ENCODE measurements at regions not wholly inside any gene's neighbourhood (a gene's known extent, or its start where the extent isn't known, plus 50 kb on each side); places are given as distances from the start of the nearest gene placed in this dataset.

DNA sequence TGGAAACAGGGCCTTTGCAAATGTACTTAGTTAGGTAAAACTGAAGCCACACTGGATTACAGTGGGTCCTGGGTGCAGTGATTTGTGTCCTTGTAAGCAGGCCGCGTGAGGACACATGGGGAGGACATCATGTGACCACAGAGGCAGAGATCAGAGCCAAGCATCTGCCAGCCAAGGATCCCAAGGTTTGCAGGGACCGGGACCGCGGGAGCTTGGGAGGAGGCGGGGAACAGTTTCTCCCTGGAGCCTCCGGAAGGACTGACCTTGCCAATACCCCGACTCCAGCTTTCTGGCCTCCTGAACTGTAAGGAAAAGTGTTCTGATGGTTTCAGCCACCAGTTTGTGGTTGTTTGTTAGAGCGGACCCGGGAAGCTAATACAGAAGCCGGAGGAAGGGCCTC lies 500.9 kb downstream of the PREX1 start:
- no peaks in the 10 kb centered on the region for H3K9me3 Mint-ChIP-seq
- peaks cover 17% of the 10 kb centered on the region for H3K27me3 Mint-ChIP-seq (ENCODE audit: low read depth)
- DNase-seq (no peak), ATAC-seq (no peak)
- H3K4me3 Mint-ChIP-seq: no peak overlapping the region
- H3K4me1 Mint-ChIP-seq (ENCODE audit: low read depth): no peaks in the 10 kb centered on the region
- H3K36me3 Mint-ChIP-seq (ENCODE audit: insufficient read depth): no peaks in the 10 kb centered on the region

DNA sequence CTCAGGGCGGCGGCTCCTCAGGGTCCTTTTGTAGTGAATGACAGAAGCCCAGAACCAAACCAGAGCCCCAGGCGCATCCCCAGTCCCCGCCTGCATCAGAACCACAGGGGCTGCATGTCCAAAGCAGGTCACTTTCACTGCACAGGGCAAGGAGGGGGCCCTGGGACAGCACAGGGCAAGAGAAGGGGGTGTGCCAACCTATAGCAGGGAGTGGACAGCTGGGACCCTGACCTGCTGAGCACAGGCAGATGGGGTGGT lies 501.4 kb downstream of the PREX1 start:
- no peak for ATAC-seq
- Mint-ChIP-seq H3K9me3 (no peaks in the 10 kb centered on the region), H3K27me3 (ENCODE audit: low read depth) (peaks cover 14% of the 10 kb centered on the region)

GRCh38 chr20:48325656-48326433 lies 502.0 kb downstream of the PREX1 start:
- no peak for DNase-seq
- H3K27me3 Mint-ChIP-seq (ENCODE audit: low read depth): peaks cover 14% of the 10 kb centered on the region
- H3K36me3 Mint-ChIP-seq (ENCODE audit: insufficient read depth): no peaks in the 10 kb centered on the region
- H3K4me3 Mint-ChIP-seq: no peak overlapping the region
- ATAC-seq: no peak
- no peaks in the 10 kb centered on the region for H3K4me1 Mint-ChIP-seq (ENCODE audit: low read depth)
- H3K9me3 Mint-ChIP-seq: no peaks in the 10 kb centered on the region

More for the DNA sequence above, 501.4 kb downstream of the PREX1 start:
- Mint-ChIP-seq H3K4me3 (no peak overlapping the region), H3K36me3 (ENCODE audit: insufficient read depth) (no peaks in the 10 kb centered on the region), H3K4me1 (ENCODE audit: low read depth) (no peaks in the 10 kb centered on the region)
- DNase-seq: no peak

GRCh38 chr20:48324744-48325143 lies 503.1 kb downstream of the PREX1 start:
- Mint-ChIP-seq H3K9me3 (no peaks in the 10 kb centered on the region), H3K36me3 (ENCODE audit: insufficient read depth) (no peaks in the 10 kb centered on the region), H3K4me1 (ENCODE audit: low read depth) (no peaks in the 10 kb centered on the region), H3K27me3 (ENCODE audit: low read depth) (peaks cover 19% of the 10 kb centered on the region), H3K4me3 (no peak overlapping the region)
- DNase-seq: no peak
- ATAC-seq: no peak

DNA sequence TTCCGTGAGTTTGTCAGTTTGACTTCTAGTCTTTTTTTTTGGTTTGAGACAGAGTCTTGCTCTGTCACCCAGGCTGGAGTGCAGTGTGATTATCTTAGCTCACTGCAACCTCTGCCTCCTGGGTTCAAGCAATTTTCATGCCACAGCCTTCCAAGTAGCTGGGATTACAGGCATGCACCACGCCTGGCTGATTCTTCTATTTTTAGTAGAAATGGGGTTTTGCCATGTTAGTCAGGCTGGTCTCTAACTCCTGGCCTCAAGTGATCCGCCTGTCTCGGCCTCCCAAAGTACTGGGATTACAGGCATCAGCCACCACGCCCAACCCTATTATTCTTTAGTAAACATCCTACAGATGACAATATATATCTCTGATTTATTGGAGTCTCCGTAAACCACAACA lies 506.5 kb downstream of the PREX1 start:
- no peaks in the 10 kb centered on the region for H3K36me3 Mint-ChIP-seq (ENCODE audit: insufficient read depth)
- ATAC-seq (no peak), DNase-seq (no peak)
- H3K4me3 Mint-ChIP-seq: no peak overlapping the region
- H3K9me3 Mint-ChIP-seq: no peaks in the 10 kb centered on the region
- peaks cover 16% of the 10 kb centered on the region for H3K27me3 Mint-ChIP-seq (ENCODE audit: low read depth)
- no peaks in the 10 kb centered on the region for H3K4me1 Mint-ChIP-seq (ENCODE audit: low read depth)

- no peak overlapping the region for H3K4me3 Mint-ChIP-seq
- no peaks in the 10 kb centered on the region for H3K4me1 Mint-ChIP-seq (ENCODE audit: low read depth)
- H3K27me3 Mint-ChIP-seq (ENCODE audit: low read depth): peaks cover 11% of the 10 kb centered on the region
- no peak for DNase-seq
- no peaks in the 10 kb centered on the region for H3K9me3 Mint-ChIP-seq
- no peaks in the 10 kb centered on the region for H3K36me3 Mint-ChIP-seq (ENCODE audit: insufficient read depth)
- ATAC-seq: no peak
These were observed 507.7 kb downstream of the PREX1 start for GRCh38 chr20:48319943-48320584.

- Mint-ChIP-seq H3K4me3 (no peak overlapping the region), H3K27me3 (ENCODE audit: low read depth) (peaks cover 9% of the 10 kb centered on the region), H3K9me3 (no peaks in the 10 kb centered on the region), H3K36me3 (ENCODE audit: insufficient read depth) (no peaks in the 10 kb centered on the region), H3K4me1 (ENCODE audit: low read depth) (no peaks in the 10 kb centered on the region)
- no peak for DNase-seq
- no peak for ATAC-seq
These were observed 510.2 kb downstream of the PREX1 start for GRCh38 chr20:48317578-48317977.

DNA sequence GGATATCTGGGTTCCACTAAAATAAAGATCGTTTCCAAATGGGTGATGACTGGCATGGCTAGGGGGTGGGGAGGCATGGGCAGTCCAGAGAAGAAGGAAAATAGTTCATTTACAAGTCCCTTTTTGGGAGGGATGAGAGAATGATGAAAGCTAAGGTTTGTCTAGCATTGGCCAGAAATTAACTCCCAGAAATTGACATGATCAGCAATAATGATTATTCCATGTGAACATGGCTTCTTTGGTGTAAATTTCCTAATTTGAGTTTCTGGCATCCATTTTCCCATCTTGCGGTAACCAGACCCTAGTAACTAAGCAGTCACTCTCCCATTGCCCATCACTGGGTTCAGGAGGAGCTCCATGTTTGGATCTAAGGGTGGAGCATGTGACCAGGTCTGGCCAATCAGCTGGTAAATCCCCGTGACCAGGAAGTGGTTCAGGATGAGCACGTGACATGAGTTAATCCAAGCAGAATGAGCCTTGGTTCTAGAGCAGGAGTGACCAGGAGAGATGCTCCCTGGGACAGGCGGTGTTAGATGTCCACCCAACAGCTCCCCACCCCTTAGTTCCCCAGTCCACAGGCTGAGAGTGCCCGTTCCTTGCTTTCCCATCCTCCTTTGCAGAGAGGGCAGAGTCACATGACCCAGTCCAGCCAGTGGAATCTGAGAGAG lies 512.7 kb downstream of the PREX1 start:
- no peaks in the 10 kb centered on the region for H3K9me3 Mint-ChIP-seq

DNA sequence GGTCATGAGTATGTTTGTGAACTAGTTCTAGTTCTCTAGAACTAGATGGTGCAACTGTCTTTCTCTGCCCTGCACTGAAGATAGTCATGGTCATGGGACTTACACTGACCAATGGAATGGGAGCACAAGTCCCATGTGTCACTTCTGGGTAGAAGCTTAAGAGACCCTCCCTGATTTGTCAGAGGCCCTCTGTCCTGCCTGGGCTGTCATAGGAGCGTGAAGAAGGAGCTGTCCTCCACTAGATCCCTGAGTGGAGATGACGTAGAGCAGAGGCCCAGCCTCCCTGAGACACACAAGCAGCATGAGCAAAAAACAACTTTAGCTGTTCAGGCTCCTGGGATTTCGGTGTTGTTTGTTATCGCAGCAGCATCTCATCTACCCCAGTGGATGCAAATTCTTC lies 514.5 kb downstream of the PREX1 start:
- no peak overlapping the region for H3K4me3 Mint-ChIP-seq
- no peak for ATAC-seq
- peaks cover 18% of the 10 kb centered on the region for H3K27me3 Mint-ChIP-seq (ENCODE audit: low read depth)
- no peaks in the 10 kb centered on the region for H3K9me3 Mint-ChIP-seq
- no peaks in the 10 kb centered on the region for H3K4me1 Mint-ChIP-seq (ENCODE audit: low read depth)
- no peaks in the 10 kb centered on the region for H3K36me3 Mint-ChIP-seq (ENCODE audit: insufficient read depth)
- no peak for DNase-seq

More for the DNA sequence above, 512.7 kb downstream of the PREX1 start:
- DNase-seq: no peak
- Mint-ChIP-seq H3K4me3 (no peak overlapping the region), H3K36me3 (ENCODE audit: insufficient read depth) (no peaks in the 10 kb centered on the region), H3K27me3 (ENCODE audit: low read depth) (peaks cover 9% of the 10 kb centered on the region), H3K4me1 (ENCODE audit: low read depth) (no peaks in the 10 kb centered on the region)
- no peak for ATAC-seq

DNA sequence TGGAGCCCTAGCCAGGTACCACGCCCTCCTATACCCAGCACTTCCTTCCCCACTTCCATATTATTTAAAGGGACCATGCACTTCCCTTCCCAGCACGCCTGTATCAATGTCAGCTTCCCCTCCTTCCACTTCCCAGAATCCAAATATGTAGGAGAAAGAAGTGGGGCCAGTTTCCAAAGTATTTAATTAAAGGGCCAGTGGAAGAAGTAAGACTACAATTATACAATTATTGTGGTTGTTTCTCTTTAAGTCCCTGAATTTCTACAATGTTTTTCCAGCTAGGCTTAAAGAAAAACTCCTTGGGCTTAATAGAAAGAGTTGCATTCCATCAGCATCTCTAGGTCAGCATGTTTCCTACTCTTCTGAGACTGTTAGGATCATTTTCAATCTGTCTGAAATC lies 515.8 kb downstream of the PREX1 start:
- Mint-ChIP-seq H3K9me3 (no peaks in the 10 kb centered on the region), H3K4me1 (ENCODE audit: low read depth) (no peaks in the 10 kb centered on the region), H3K36me3 (ENCODE audit: insufficient read depth) (no peaks in the 10 kb centered on the region), H3K4me3 (no peak overlapping the region), H3K27me3 (ENCODE audit: low read depth) (peaks cover 17% of the 10 kb centered on the region)
- DNase-seq (no peak), ATAC-seq (no peak)

GRCh38 chr20:48310305-48310704 lies 517.5 kb downstream of the PREX1 start:
- DNase-seq (no peak), ATAC-seq (no peak)
- Mint-ChIP-seq H3K4me1 (ENCODE audit: low read depth) (no peaks in the 10 kb centered on the region), H3K9me3 (no peaks in the 10 kb centered on the region), H3K27me3 (ENCODE audit: low read depth) (peaks cover 13% of the 10 kb centered on the region), H3K4me3 (no peak overlapping the region), H3K36me3 (ENCODE audit: insufficient read depth) (no peaks in the 10 kb centered on the region)

GRCh38 chr20:48309293-48309692 lies 518.5 kb downstream of the PREX1 start:
- ATAC-seq: no peak

GRCh38 chr20:48308882-48309281 lies 518.9 kb downstream of the PREX1 start:
- Mint-ChIP-seq H3K4me1 (ENCODE audit: low read depth) (no peaks in the 10 kb centered on the region), H3K27me3 (ENCODE audit: low read depth) (peaks cover 13% of the 10 kb centered on the region), H3K9me3 (no peaks in the 10 kb centered on the region), H3K36me3 (ENCODE audit: insufficient read depth) (no peaks in the 10 kb centered on the region), H3K4me3 (no peak overlapping the region)
- DNase-seq: no peak
- ATAC-seq: no peak

More at GRCh38 chr20:48309293-48309692, 518.5 kb downstream of the PREX1 start:
- DNase-seq: no peak
- no peaks in the 10 kb centered on the region for H3K36me3 Mint-ChIP-seq (ENCODE audit: insufficient read depth)
- H3K4me3 Mint-ChIP-seq: no peak overlapping the region
- H3K4me1 Mint-ChIP-seq (ENCODE audit: low read depth): no peaks in the 10 kb centered on the region
- H3K27me3 Mint-ChIP-seq (ENCODE audit: low read depth): peaks cover 13% of the 10 kb centered on the region
- H3K9me3 Mint-ChIP-seq: no peaks in the 10 kb centered on the region

GRCh38 chr20:48308232-48308781 lies 519.5 kb downstream of the PREX1 start:
- ATAC-seq: no peak
- DNase-seq: no peak
- Mint-ChIP-seq H3K4me1 (ENCODE audit: low read depth) (no peaks in the 10 kb centered on the region), H3K27me3 (ENCODE audit: low read depth) (peaks cover 15% of the 10 kb centered on the region), H3K4me3 (no peak overlapping the region), H3K9me3 (no peaks in the 10 kb centered on the region), H3K36me3 (ENCODE audit: insufficient read depth) (no peaks in the 10 kb centered on the region)

DNA sequence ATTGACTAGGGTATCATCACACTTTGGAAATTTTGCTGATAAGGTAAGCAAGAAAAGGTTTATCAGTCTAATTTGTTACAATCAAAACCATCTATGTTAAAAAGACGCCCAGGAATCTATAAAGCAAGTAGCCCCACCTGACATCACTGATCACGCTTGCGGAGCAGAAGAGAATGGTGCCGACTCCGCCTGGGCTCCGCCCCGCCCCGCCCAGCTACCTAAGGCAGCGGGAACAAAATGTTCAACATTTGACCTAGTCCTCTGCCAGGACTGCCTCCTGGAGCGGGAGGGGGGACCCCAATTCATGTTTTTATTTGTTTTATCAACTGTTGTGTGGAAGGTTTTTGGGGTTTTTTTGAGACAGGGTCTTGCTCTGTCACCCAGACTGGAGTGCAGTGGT lies 520.5 kb downstream of the PREX1 start:
- no peaks in the 10 kb centered on the region for H3K36me3 Mint-ChIP-seq (ENCODE audit: insufficient read depth)
- H3K27me3 Mint-ChIP-seq (ENCODE audit: low read depth): peaks cover 18% of the 10 kb centered on the region
- ATAC-seq: no peak
- H3K4me3 Mint-ChIP-seq: no peak overlapping the region
- DNase-seq: no peak
- H3K9me3 Mint-ChIP-seq: no peaks in the 10 kb centered on the region
- no peaks in the 10 kb centered on the region for H3K4me1 Mint-ChIP-seq (ENCODE audit: low read depth)
